ENCODE measurements at regions not wholly inside any gene's neighbourhood (a gene's known extent, or its start where the extent isn't known, plus 50 kb on each side); places are given as distances from the start of the nearest gene placed in this dataset.

DNA sequence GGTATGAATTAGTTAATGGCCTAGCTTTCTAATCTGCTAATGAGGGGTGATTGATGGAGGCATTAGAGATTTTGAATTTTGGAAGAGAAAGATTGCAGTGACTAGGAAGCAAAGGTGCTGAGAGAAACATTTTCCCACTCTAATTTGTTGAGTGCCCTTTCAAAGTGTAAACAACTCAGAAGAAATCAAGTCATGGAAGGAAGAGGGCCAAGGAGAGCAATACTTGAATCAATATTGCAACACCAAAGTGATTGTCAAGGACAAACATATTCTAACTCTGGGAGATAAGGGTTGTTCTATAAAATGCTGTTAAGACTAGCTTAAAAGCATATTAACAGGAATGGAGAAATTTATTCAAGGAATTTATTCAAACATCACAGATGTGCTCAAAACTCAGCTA, 182.7 kb upstream of the FERMT1 start:
- TF ChIP-seq, protein P1, sequence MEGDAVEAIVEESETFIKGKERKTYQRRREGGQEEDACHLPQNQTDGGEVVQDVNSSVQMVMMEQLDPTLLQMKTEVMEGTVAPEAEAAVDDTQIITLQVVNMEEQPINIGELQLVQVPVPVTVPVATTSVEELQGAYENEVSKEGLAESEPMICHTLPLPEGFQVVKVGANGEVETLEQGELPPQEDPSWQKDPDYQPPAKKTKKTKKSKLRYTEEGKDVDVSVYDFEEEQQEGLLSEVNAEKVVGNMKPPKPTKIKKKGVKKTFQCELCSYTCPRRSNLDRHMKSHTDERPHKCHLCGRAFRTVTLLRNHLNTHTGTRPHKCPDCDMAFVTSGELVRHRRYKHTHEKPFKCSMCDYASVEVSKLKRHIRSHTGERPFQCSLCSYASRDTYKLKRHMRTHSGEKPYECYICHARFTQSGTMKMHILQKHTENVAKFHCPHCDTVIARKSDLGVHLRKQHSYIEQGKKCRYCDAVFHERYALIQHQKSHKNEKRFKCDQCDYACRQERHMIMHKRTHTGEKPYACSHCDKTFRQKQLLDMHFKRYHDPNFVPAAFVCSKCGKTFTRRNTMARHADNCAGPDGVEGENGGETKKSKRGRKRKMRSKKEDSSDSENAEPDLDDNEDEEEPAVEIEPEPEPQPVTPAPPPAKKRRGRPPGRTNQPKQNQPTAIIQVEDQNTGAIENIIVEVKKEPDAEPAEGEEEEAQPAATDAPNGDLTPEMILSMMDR (IDR thresholded peaks at IDR 0.05; ENCODE audit: unreplicated experiment) = no peak
- intact Hi-C loops (cut with micrococcal nuclease) = no loop called here
- H3K9me3 Mint-ChIP-seq (ENCODE audit: unreplicated experiment) = peaks cover 8% of the 10 kb centered on the region

DNA sequence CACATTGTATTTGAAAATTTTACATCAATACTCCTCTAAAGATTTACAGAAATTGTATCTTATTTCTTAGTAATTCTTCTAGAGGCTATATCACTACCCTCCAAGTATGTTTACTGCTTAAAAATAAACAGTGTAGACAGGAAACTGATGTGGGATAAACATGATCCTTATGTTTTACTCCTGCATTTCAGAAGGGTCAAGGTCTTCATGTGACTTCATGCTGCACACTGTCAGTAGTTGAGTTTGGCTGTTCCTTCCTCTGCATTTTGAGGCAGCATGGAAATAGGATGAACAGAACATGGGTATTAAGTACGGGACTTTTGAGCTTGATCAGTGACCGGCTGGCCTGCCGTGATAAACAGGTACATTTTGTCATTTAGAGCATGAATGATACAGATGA, 179.2 kb upstream of the FERMT1 start:
- POLR2A ChIA-PET = no interaction called here
- peaks cover 12% of the 10 kb centered on the region for H3K4me1 Mint-ChIP-seq (ENCODE audit: insufficient read depth, unreplicated experiment)
- BruUV-seq (replicated peaks) = no TSS peak
- H3K27ac Mint-ChIP-seq (ENCODE audit: low read depth, unreplicated experiment) = no peak overlapping the region
- H3K4me3 Mint-ChIP-seq (ENCODE audit: unreplicated experiment) = no peak overlapping the region
- H3K9me3 Mint-ChIP-seq (ENCODE audit: unreplicated experiment) = peaks cover 8% of the 10 kb centered on the region
- TF ChIP-seq, protein P1 (IDR thresholded peaks at IDR 0.05; ENCODE audit: unreplicated experiment) = no peak
- CTCF ChIA-PET = interaction anchor here (0.6 kb wide), 1 partner anchor 464 kb away, joined by 4 read pairs; no protein-coding TSS in a partner anchor
- H3K36me3 Mint-ChIP-seq (ENCODE audit: insufficient read depth, unreplicated experiment) = no peaks in the 10 kb centered on the region
- DNase-seq (ENCODE audit: unreplicated experiment) = no peak
- intact Hi-C loops (cut with micrococcal nuclease) = no loop called here
- H3K27me3 Mint-ChIP-seq (ENCODE audit: insufficient read depth, unreplicated experiment) = no peaks in the 10 kb centered on the region

More for the DNA sequence above, 182.7 kb upstream of the FERMT1 start:
- peaks cover 6% of the 10 kb centered on the region for H3K4me1 Mint-ChIP-seq (ENCODE audit: insufficient read depth, unreplicated experiment)
- POLR2A ChIA-PET = no interaction called here
- H3K27ac Mint-ChIP-seq (ENCODE audit: low read depth, unreplicated experiment) = no peak overlapping the region
- no peak overlapping the region for H3K4me3 Mint-ChIP-seq (ENCODE audit: unreplicated experiment)
- H3K27me3 Mint-ChIP-seq (ENCODE audit: insufficient read depth, unreplicated experiment) = no peaks in the 10 kb centered on the region
- CTCF ChIA-PET = interaction anchor here (0.6 kb wide), 3 partner anchors 10 to 215 kb away, joined by 3 read pairs; no protein-coding TSS in a partner anchor
- no peaks in the 10 kb centered on the region for H3K36me3 Mint-ChIP-seq (ENCODE audit: insufficient read depth, unreplicated experiment)
- no TSS peak for BruUV-seq (replicated peaks)
- no peak for DNase-seq (ENCODE audit: unreplicated experiment)

DNA sequence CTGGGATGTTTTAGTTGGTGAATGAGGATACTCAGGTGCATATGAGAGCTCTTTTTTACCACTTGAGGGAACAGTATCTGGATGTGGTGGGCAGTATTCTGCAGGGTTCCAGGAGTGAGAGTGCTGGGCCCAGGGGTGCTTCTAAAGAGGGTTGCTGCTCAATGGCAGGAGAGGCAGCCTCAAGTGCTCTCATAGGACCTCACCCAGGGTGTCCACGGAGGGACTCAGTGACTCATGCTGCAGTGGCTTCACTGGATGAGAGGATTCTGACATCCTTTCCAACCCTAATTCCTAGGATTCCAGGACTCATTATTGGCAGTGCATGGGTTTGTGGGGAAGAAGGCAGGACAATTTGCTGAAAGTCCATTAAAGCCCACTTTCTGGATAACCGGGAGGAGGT, 176.6 kb upstream of the FERMT1 start:
- H3K4me1 Mint-ChIP-seq (ENCODE audit: insufficient read depth, unreplicated experiment) = peaks cover 6% of the 10 kb centered on the region
- no peak overlapping the region for H3K27ac Mint-ChIP-seq (ENCODE audit: low read depth, unreplicated experiment)
- H3K27me3 Mint-ChIP-seq (ENCODE audit: insufficient read depth, unreplicated experiment) = no peaks in the 10 kb centered on the region
- no peak overlapping the region for H3K4me3 Mint-ChIP-seq (ENCODE audit: unreplicated experiment)
- no peaks in the 10 kb centered on the region for H3K9me3 Mint-ChIP-seq (ENCODE audit: unreplicated experiment)
- TF ChIP-seq, protein P1 (IDR thresholded peaks at IDR 0.05; ENCODE audit: unreplicated experiment) = no peak
- intact Hi-C loops (cut with micrococcal nuclease) = no loop called here
- H3K36me3 Mint-ChIP-seq (ENCODE audit: insufficient read depth, unreplicated experiment) = no peaks in the 10 kb centered on the region
- DNase-seq (ENCODE audit: unreplicated experiment) = no peak
- ChIA-PET CTCF (no interaction called here), POLR2A (no interaction called here)
- no TSS peak for BruUV-seq (replicated peaks)

DNA sequence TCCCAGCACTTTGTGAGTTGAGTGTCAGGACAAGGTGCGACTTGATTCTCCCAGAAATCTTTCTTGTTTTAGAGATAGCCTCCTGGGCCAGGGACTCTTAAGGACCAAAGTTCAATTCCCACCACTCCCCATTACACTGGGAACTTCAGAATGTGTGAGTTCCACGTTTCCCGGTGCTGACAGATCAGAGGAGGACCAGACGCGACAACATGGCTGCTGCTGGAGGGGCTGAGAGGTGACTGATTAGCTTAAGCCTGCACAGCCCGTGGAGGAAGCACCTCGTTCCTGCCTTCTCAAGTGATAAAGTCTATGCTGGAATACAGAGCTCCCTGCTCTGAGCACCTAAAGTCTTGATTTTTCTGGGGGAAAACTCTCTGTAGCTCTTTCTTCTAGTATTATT, 175.2 kb upstream of the FERMT1 start:
- CTCF ChIA-PET = interaction anchor here (0.7 kb wide), 1 partner anchor 10 kb away, joined by 3 read pairs; no protein-coding TSS in a partner anchor
- no peaks in the 10 kb centered on the region for H3K27me3 Mint-ChIP-seq (ENCODE audit: insufficient read depth, unreplicated experiment)
- no peak overlapping the region for H3K27ac Mint-ChIP-seq (ENCODE audit: low read depth, unreplicated experiment)
- H3K9me3 Mint-ChIP-seq (ENCODE audit: unreplicated experiment) = no peaks in the 10 kb centered on the region
- no peak overlapping the region for H3K4me3 Mint-ChIP-seq (ENCODE audit: unreplicated experiment)
- BruUV-seq (replicated peaks) = no TSS peak
- no peak for DNase-seq (ENCODE audit: unreplicated experiment)
- POLR2A ChIA-PET = no interaction called here
- peaks cover 6% of the 10 kb centered on the region for H3K4me1 Mint-ChIP-seq (ENCODE audit: insufficient read depth, unreplicated experiment)
- no peaks in the 10 kb centered on the region for H3K36me3 Mint-ChIP-seq (ENCODE audit: insufficient read depth, unreplicated experiment)
- TF ChIP-seq, protein P1 (IDR thresholded peaks at IDR 0.05; ENCODE audit: unreplicated experiment) = no peak
- intact Hi-C loops (cut with micrococcal nuclease) = no loop called here
